SK-N-MC (cell line): ENCODE measurements at regions not wholly inside any gene's neighbourhood (a gene's known extent, or its start where the extent isn't known, plus 50 kb on each side); places are given as distances from the start of the nearest gene placed in this dataset.

Source experiments
- EZH2 ChIP-seq: fragments of 200-600 bp; sonication (generic); IDR thresholded peaks from one replicate; pipeline ENCODE4 v1.6.1; 2017; ENCODE audit warnings: antibody characterized with exemption
- POLR2AphosphoS5 ChIP-seq: IDR thresholded peaks from 2 replicates; pipeline ENCODE4 v1.6.1; 2012; ENCODE audit warnings: mild to moderate bottlenecking, low read depth, low read length, borderline replicate concordance

GRCh38 chr11:80846979-80847378 is 1406.1 kb upstream of the TENM4 start:
- TF ChIP-seq EZH2: no peak
- TF ChIP-seq POLR2AphosphoS5: no peak
